OCI-LY3 (cell line): ENCODE measurements at regions not wholly inside any gene's neighbourhood (a gene's known extent, or its start where the extent isn't known, plus 50 kb on each side); places are given as distances from the start of the nearest gene placed in this dataset.

Experiments used
- CTCF ChIP-seq: fragments of 200-600, 300-600 bp; sonication (generic); IDR thresholded peaks from 2 replicates; pipeline ENCODE4 v1.5.1; 2014; ENCODE audit warnings: antibody characterized with exemption, low read length, low read depth
- EZH2phosphoT487 ChIP-seq: fragments of 200-600 bp; shearing (Covaris generic); IDR thresholded peaks from 2 replicates; pipeline ENCODE4 v1.6.1; 2018; ENCODE audit warnings: antibody characterized with exemption, mixed run types, low read depth

GRCh38 chr5:167171056-167171455 is 1120.4 kb upstream of the WWC1 start:
- TF ChIP-seq EZH2phosphoT487, result no peak
- no peak for TF ChIP-seq CTCF
